NCI-H2107 treated with DMSO at 0.1 percent for 48 hours (cell line): ENCODE measurements at regions not wholly inside any gene's neighbourhood (a gene's known extent, or its start where the extent isn't known, plus 50 kb on each side); places are given as distances from the start of the nearest gene placed in this dataset.
A peak's percentile ranks its signal among the peaks of the same experiment; 100 is the strongest.

Experiments
- DNase-seq: peaks from one replicate; lab custom pipeline; 2025; ENCODE audit not compliant: unreplicated experiment; lab: John Stamatoyannopoulos, UW

GRCh38 chr20:22408521-22409402 lies 175.6 kb downstream of the FOXA2 start:
- DNase-seq: no peak

GRCh38 chr20:22407237-22408193 lies 176.9 kb downstream of the FOXA2 start:
- DNase-seq: no peak

DNA sequence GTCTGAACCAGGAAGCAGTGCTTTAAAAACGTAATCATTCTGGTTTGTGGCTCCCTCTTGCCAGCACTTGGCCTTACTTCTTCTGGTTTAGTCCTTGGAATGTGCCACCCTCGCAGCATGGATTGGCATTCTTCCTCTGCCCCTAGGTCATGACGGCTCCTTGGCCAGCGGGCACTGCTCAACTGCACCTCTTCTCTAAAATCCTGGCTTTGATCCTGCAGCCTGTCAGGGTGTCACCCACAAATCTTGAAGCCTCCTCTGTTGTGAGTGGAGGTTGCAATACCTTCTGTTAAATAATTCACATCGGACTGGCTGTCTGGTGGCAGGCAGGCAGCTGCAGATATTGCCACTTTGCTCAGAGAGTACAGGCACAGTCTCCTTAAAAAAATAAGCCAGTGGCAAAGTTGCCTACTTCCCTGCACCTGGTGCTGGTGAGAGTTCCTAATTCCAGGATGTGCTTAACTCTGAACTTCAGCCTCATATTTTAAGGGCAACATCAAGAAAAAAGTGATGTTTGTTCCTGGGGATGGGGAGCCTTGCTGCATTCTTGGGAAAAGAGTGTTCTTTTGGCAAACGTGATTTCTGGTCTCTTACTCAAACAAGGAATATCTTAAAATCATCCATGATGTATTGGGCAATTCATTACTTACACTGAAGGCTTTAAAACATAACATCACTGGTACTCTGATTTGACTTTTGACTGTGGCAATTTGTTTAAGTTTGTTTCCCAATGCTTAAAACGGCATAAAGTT lies 179.8 kb downstream of the FOXA2 start:
- DNase-seq: no peak

- no peak for DNase-seq
Observed at GRCh38 chr20:22403632-22404361, 180.6 kb downstream of the FOXA2 start.

GRCh38 chr20:22403022-22403631 lies 181.2 kb downstream of the FOXA2 start:
- peak; percentile 20 for DNase-seq

- DNase-seq: no peak
Observed at GRCh38 chr20:22402550-22402949, 181.8 kb downstream of the FOXA2 start.

GRCh38 chr20:22400440-22400839 lies 183.9 kb downstream of the FOXA2 start:
- DNase-seq: no peak

DNA sequence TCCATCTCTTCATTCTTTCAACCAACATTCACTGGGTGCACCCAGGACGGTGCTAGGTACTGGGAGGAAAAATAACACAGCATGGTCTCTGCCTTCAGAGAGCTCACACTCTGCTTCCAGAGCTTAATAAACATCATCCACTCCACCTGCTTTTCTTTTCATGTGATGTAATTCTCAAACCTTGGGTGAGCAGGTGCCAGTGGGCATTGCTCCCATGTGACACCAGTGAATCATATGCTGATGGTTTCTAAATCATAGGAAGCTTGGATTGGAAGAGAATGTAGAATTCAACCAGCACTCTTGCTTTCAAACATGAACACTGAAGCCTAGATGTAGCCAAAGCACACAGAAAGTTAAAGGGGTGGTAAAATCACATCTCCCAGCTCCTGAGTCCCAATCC lies 189.8 kb downstream of the FOXA2 start:
- DNase-seq: no peak

GRCh38 chr20:22390543-22390903 lies 193.8 kb downstream of the FOXA2 start:
- no peak for DNase-seq

- peak; percentile 43 for DNase-seq
Observed at GRCh38 chr20:22389836-22390542, 194.4 kb downstream of the FOXA2 start.

- no peak for DNase-seq
Observed at GRCh38 chr20:22387452-22387851, 196.9 kb downstream of the FOXA2 start.

DNA sequence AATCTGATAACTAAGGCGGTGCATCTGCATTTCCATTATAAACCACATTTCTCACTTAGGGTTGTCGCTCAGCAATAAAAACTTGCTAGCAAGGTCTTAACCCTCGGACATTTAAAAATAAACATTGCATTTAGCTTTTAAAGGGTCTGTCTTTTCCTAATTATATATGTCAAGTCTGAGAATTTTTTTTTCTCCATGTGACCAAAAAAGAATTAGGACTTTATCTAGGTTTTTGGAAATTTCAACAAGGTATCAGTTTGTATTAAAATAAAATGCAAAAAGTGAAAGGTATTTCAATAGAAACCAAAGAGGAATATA lies 198.1 kb downstream of the FOXA2 start:
- DNase-seq: no peak

DNA sequence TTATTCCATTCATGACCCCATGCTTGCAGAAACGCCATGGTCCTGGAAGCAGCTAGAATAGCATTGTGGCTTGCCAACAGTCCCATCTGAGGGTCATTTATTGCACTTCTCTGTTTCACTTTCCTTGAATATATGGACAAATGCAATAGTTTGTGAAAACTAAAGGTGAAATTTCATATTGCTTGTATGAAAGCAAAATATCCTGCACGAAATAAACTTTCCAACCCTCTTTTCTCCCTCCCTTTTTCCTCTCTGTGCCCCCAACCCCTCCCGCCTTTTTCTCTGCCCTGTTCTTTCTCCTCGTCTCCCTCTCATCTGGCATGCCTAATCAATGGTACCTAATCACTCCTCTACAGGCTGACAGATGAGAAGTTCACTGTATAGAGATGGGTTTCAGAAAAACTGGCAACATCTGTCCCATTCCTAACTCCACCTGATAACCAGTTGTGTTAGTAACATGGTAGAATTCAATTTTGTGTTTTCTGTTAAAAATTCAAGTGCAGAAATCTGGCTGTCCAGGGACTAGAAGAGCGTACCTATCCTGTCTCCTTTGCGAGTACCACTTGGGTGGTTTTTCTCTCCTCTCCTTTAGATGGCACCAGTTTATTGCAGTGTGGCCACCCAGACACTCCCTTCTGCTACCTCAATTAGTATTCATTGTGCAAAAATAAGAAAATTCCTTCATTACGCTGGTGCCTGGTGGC lies 198.6 kb downstream of the FOXA2 start:
- peak; percentile 28 for DNase-seq

DNA sequence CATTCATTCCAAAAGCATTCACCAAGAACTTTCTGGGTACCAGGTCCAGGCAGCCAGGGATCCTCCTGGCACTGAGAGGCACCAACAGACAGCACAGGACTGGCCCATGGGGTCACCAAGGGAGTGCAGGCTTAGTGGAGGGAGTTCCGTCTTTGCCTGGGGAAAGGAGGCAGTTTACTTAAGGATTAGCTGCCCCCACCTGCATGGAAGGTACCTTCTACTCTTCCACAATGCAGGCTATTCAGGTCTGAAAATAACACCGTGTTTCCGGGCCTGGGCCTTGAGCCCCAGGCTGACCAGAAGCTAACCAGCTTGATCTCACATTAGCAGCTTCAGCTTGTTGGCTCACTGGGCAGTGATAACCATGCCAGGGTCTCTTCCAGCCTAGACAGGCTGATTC lies 199.4 kb downstream of the FOXA2 start:
- no peak for DNase-seq

GRCh38 chr20:22383156-22383555 lies 201.2 kb downstream of the FOXA2 start:
- DNase-seq: no peak

DNA sequence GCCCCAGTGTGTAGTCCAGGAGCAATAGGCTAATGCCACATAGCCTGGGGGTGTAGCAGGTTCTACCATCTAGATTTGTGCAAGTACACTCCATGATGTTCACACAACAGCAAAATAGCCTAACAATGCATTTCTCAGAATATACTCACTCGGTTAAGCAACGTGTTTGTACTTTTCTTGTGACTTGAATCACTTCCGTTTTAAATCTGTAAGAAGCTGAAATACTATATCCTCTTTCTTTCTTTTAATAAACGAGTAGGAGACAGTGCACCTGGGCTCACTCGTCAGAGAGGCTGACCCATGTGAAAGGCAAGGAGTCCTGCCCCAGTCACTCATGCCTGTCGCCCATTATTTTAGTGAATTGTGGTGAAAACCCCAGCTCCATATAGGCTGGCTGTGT lies 201.6 kb downstream of the FOXA2 start:
- no peak for DNase-seq

GRCh38 chr20:22381812-22382416 lies 202.5 kb downstream of the FOXA2 start:
- DNase-seq: no peak

DNA sequence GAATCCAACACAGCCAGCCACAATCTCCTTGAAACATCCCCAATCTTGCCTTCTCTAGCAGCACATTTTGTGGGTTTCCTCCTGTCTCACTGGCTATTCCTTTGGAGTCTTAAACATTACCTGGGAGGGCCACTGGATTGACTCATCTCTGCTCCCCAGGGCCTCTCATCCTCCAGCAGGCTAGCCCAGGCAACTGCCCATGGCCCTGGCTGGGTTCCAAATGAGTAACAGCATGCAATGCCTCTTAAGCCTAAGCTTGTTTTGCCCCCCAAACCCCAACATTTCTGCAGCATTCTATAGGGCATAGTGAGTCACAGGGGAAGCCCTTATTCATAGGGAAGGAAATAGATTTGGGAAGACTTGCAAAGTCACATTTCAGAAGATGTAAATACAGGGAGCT lies 204.9 kb downstream of the FOXA2 start:
- DNase-seq: no peak
